Endothelial cell of umbilical vein (primary cell): ENCODE measurements at regions not wholly inside any gene's neighbourhood (a gene's known extent, or its start where the extent isn't known, plus 50 kb on each side); places are given as distances from the start of the nearest gene placed in this dataset.
"Not testable (repeated sequence)": the region's sequence is repeated elsewhere in the genome, so short reads cannot be mapped to it uniquely, and the experiment has no call there.

Experiments used
- BruUV-seq: library from RNA; stranded (reverse); fragments of 400-500 nt; replicated peaks from 2 replicates; lab custom pipeline; 2021; lab: Mats Ljungman, UMichigan
- CTCF ChIA-PET: fragments of 300-600, 350-600 bp; sonication (Branson Sonifier 250); formaldehyde crosslinking; loops from one replicate; lab custom pipeline; 2021; ENCODE audit warnings: antibody characterized with exemption, inconsistent platforms; lab: Charles Lee
- POLR2A ChIA-PET: fragments of 300-600, 350-600 bp; sonication (Branson Sonifier 250); formaldehyde crosslinking; loops from one replicate; lab custom pipeline; 2021; ENCODE audit warnings: antibody characterized with exemption, inconsistent platforms; lab: Charles Lee
- DNase-seq: peaks from one replicate; pipeline ENCODE4 v3.0.0-alpha.2; 2011; ENCODE audit warnings: low read depth, low spot score
- FAIRE-seq: peaks from 2 replicates; lab custom pipeline; 2011; peaks lifted over from hg19 to GRCh38; lab: Jason Lieb, UNC
- H2AFZ ChIP-seq: 2 replicates; pipeline ENCODE4 v1.6.0; 2012; ENCODE audit warnings: low read depth, low read length, control low read depth, inconsistent platforms
- H3K27ac ChIP-seq: 2 replicates; pipeline ENCODE4 v1.5.1; 2011; ENCODE audit warnings: low read depth, mild to moderate bottlenecking, control low read depth, low read length, moderate library complexity; ENCODE audit not compliant: insufficient read depth
- H3K27me3 ChIP-seq, 2 experiments: 2 replicates each; pipeline versions ENCODE4 v1.6.0 to v1.6.1; 2011; ENCODE audit warnings: low read length in 2 of 2, mixed read lengths in 1 of 2; ENCODE audit not compliant: control insufficient read depth in 2 of 2, insufficient read depth in 2 of 2
- H3K36me3 ChIP-seq, 2 experiments: 2 replicates in 1 of 2; 3 replicates in 1 of 2; pipeline ENCODE4 v1.5.1; 2011; ENCODE audit warnings: low read length in 2 of 2, mild to moderate bottlenecking in 1 of 2, moderate library complexity in 1 of 2; ENCODE audit not compliant: control insufficient read depth in 2 of 2, insufficient read depth in 2 of 2; ENCODE audit errors: extremely low read depth in 1 of 2
- H3K4me1 ChIP-seq: 3 replicates; pipeline ENCODE4 v1.5.1; 2011; ENCODE audit warnings: mild to moderate bottlenecking, low read length; ENCODE audit not compliant: control insufficient read depth, insufficient read depth; ENCODE audit errors: extremely low read depth
- H3K4me2 ChIP-seq: 2 replicates; pipeline ENCODE4 v1.6.1; 2011; ENCODE audit warnings: low read length, control low read depth, mixed read lengths; ENCODE audit not compliant: insufficient read depth
- H3K4me3 ChIP-seq, 3 experiments: fragments of 200-600 bp in 1 of 3; sonication (generic), shearing (Covaris generic) in 1 of 3; replicated peaks in 1 of 3; 2 replicates each; pipeline ENCODE4 v1.5.1; 2011 to 2016; ENCODE audit warnings: control low read depth in 3 of 3, low read length in 3 of 3, mild to moderate bottlenecking in 2 of 3, inconsistent platforms in 1 of 3, low read depth in 1 of 3, moderate library complexity in 1 of 3; ENCODE audit not compliant: insufficient read depth in 1 of 3
- H3K79me2 ChIP-seq: 2 replicates; pipeline ENCODE4 v1.6.0; 2012; ENCODE audit warnings: low read length, inconsistent platforms; ENCODE audit not compliant: control insufficient read depth, insufficient read depth
- H3K9ac ChIP-seq: replicated peaks from 2 replicates; pipeline ENCODE3; 2011; ENCODE audit warnings: low read length, control low read depth; ENCODE audit not compliant: insufficient read depth; ENCODE audit errors: extremely low read depth
- H3K9me1 ChIP-seq: replicated peaks from 3 replicates; pipeline ENCODE4 v1.6.0; 2011; ENCODE audit warnings: mild to moderate bottlenecking, low read length; ENCODE audit not compliant: control insufficient read depth, insufficient read depth; ENCODE audit errors: extremely low read depth
- H3K9me3 ChIP-seq: replicated peaks from 2 replicates; pipeline ENCODE4 v1.5.1; 2012; ENCODE audit warnings: low read length, inconsistent platforms; ENCODE audit not compliant: control insufficient read depth, insufficient read depth
- H4K20me1 ChIP-seq: replicated peaks from 2 replicates; pipeline ENCODE3; 2011; ENCODE audit warnings: mild to moderate bottlenecking, low read length; ENCODE audit not compliant: control insufficient read depth, insufficient read depth; ENCODE audit errors: extremely low read depth
- GATA2 ChIP-seq: IDR thresholded peaks from 2 replicates; pipeline ENCODE4 v1.7.0; 2011; ENCODE audit warnings: low read depth, mild to moderate bottlenecking, moderate library complexity, mixed read lengths, low read length; ENCODE audit not compliant: insufficient read length, insufficient read depth
- JUN ChIP-seq: IDR thresholded peaks from 2 replicates; pipeline ENCODE4 v1.6.1; 2011; ENCODE audit warnings: borderline replicate concordance, low read depth; ENCODE audit not compliant: insufficient read length, insufficient read depth
- MYC ChIP-seq: IDR thresholded peaks from one replicate; pipeline ENCODE4 v1.6.1; 2011; ENCODE audit warnings: mild to moderate bottlenecking, low read depth, low read length
- POLR2A ChIP-seq: IDR thresholded peaks from 2 replicates; pipeline ENCODE4 v1.6.1; 2012; ENCODE audit warnings: low read depth, mild to moderate bottlenecking, control low read depth, low read length
- POLR2AphosphoS5 ChIP-seq: IDR thresholded peaks from 2 replicates; pipeline ENCODE4 v1.6.1; 2012; ENCODE audit warnings: low read depth, mild to moderate bottlenecking, control low read depth, low read length, moderate library complexity; ENCODE audit not compliant: insufficient read depth
- dilution Hi-C: fragments of 300-500 bp; cut with MboI; formaldehyde crosslinking; loops from one replicate; pipeline ENCODE4 v1.15.0; 2019; ENCODE audit warnings: low sequenced_read_pairs; ENCODE audit not compliant: extremely low pct_ligation_motif_present
- intact Hi-C: fragments of 100-400 bp; cut with micrococcal nuclease; formaldehyde crosslinking; loops from one replicate; pipeline ENCODE4 v1.10.0; 2022

GRCh38 chr4:173609158-173609557 lies 79.1 kb upstream of the HAND2 start:
- ChIA-PET POLR2A (no interaction called here), CTCF (no interaction called here)
- FAIRE-seq (no peak), DNase-seq (no peak)
- no peaks in the 10 kb centered on the region for H3K79me2 ChIP-seq
- H3K9ac ChIP-seq, result no peak overlapping the region
- dilution Hi-C loops, result no loop called here
- no peak overlapping the region for H2AFZ ChIP-seq
- no peak overlapping the region for H3K4me3 ChIP-seq
- no peak for TF ChIP-seq POLR2A
- BruUV-seq, result no TSS peak
- H3K27ac ChIP-seq, result no peak overlapping the region
- no peaks in the 10 kb centered on the region for H3K9me1 ChIP-seq
- H3K36me3 ChIP-seq, result no peaks in the 10 kb centered on the region
- no peaks in the 10 kb centered on the region for H4K20me1 ChIP-seq
- intact Hi-C loops, result no loop called here
- H3K27me3 ChIP-seq, result no peaks in the 10 kb centered on the region
- no peaks in the 10 kb centered on the region for H3K4me1 ChIP-seq
- no peak overlapping the region for H3K4me2 ChIP-seq
- H3K9me3 ChIP-seq, result no peaks in the 10 kb centered on the region

- H4K20me1 ChIP-seq, H3K27ac ChIP-seq, H3K4me3 ChIP-seq, H3K4me2 ChIP-seq, H2AFZ ChIP-seq, CTCF ChIA-PET, H3K79me2 ChIP-seq, FAIRE-seq, intact Hi-C loops, H3K27me3 ChIP-seq, H3K9me3 ChIP-seq, DNase-seq, H3K4me1 ChIP-seq, H3K9ac ChIP-seq, POLR2A ChIA-PET, dilution Hi-C loops, H3K9me1 ChIP-seq, BruUV-seq, H3K36me3 ChIP-seq: not testable (repeated sequence)
These were observed 78.6 kb upstream of the HAND2 start for GRCh38 chr4:173608632-173609031.

GRCh38 chr4:173591760-173592159 lies 61.7 kb upstream of the HAND2 start:
- intact Hi-C loops, result no loop called here

More at GRCh38 chr4:173591760-173592159, 61.7 kb upstream of the HAND2 start:
- CTCF ChIA-PET, result interaction anchor here (1.0 kb wide), 1 partner anchor 24 kb away, joined by 3 read pairs; no protein-coding TSS in a partner anchor
- Histone ChIP-seq H3K4me3 (no peak overlapping the region), H3K9me1 (no peaks in the 10 kb centered on the region), H3K27me3 (no peaks in the 10 kb centered on the region), H3K27ac (no peak overlapping the region), H2AFZ (no peak overlapping the region), H3K9ac (no peak overlapping the region), H3K4me2 (no peak overlapping the region), H3K9me3 (no peaks in the 10 kb centered on the region), H3K36me3 (no peaks in the 10 kb centered on the region), H4K20me1 (no peaks in the 10 kb centered on the region), H3K4me1 (no peaks in the 10 kb centered on the region), H3K79me2 (no peaks in the 10 kb centered on the region)
- POLR2A ChIA-PET, result no interaction called here
- dilution Hi-C loops, result no loop called here
- DNase-seq (no peak), FAIRE-seq (no peak)
- TF ChIP-seq MYC (no peak), JUN (no peak), POLR2AphosphoS5 (no peak), GATA2 (no peak)
- no TSS peak for BruUV-seq
